ENCODE measurements at regions not wholly inside any gene's neighbourhood (a gene's known extent, or its start where the extent isn't known, plus 50 kb on each side); places are given as distances from the start of the nearest gene placed in this dataset.
A peak's percentile ranks its signal among the peaks of the same experiment; 100 is the strongest.

DNA sequence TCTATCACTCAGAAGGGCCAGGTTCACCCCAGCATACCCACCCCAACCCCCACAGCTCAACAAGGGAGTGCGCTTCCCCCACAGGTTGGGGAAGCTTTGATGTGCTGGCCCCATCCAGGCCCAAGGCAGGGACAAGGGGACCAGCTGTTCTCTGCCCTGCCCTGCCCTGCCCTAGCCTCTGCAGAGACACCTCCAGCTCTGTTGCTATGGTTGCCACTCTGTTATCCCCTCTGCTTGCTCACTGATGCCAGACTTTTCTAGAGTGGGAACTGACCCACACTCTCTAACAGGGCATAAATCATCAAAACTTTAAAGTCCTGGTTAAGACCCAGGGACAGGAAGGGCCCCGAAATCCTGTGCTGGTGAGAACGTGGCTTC lies 50.4 kb upstream of the ENPP7 start:
- Histone ChIP-seq H3K27me3 (peaks cover 77% of the 10 kb centered on the region), H3K36me3 (no peaks in the 10 kb centered on the region), H3K9me3 (replicated peaks) (no peaks in the 10 kb centered on the region), H3K4me3 (no peak overlapping the region), H3K4me1 (no peaks in the 10 kb centered on the region), H3K27ac (no peak overlapping the region)
- DNase-seq, result no peak

DNA sequence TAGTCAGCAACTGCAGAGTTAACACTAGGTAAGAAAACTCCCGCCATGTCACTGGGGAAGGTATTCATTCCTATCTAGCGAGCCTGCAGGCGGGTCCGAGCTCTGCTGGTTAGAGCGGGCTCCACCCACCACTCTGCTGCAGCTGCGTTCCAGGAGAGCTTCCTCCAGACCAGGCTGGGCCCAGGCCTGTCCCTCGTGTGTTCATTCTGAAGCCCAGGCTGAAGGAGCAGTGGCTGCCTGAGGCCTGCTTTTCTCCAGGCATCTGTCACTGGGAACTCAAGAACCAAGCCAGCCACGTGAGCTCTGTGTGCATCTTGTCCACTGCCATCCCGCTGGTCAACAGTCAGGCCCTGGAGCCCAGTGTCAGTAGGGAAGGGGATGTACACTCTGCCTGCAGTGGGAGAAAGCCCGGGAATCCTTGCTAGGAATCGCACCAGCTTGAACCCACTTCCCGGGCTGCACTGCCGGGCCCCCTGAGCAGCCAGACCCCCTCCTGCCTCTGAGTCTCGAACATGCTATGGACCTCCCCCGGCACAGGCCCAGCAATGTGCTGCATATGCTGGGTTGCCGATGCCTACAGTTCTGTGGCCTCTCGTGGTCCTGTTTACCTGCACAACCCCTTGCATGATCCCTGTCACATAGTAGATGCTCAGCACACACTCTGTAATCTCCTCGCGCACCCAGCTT lies 51.0 kb upstream of the ENPP7 start:
- H3K27me3 ChIP-seq, result peaks cover 73% of the 10 kb centered on the region
- no peak overlapping the region for H3K4me3 ChIP-seq
- no peak overlapping the region for H3K27ac ChIP-seq
- DNase-seq, result no peak
- no peaks in the 10 kb centered on the region for H3K4me1 ChIP-seq
- H3K36me3 ChIP-seq, result no peaks in the 10 kb centered on the region
- H3K9me3 ChIP-seq (replicated peaks), result no peaks in the 10 kb centered on the region

DNA sequence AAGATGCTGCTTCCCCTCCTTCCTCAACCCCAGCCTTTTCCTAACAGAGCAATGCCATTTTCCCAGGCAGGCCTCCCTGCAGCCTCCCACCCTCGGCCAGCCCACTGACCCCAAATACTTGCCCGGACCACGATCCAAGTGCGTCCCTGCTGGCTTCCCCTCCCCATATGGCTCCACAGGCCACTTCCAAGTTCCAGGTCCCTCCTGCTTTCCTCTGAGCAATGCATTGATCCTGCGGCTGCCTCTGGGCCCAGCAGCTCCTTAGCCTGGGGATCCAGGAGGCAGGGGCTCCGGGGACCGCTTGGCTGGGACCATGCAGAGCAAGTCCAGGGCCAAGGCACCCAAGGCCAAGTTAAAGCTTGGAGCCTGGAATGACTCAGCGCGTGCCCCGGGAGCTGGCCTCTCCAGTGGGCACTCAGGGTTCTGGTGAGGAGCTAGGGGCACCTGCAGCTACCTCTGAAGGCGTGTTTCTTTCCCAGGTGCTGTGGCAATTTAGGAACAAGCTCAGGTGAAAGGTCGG lies 51.9 kb upstream of the ENPP7 start:
- H3K27me3 ChIP-seq, result peaks cover 67% of the 10 kb centered on the region
- no peaks in the 10 kb centered on the region for H3K9me3 ChIP-seq (replicated peaks)
- no peak overlapping the region for H3K4me3 ChIP-seq
- no peak for DNase-seq
- no peak overlapping the region for H3K27ac ChIP-seq
- H3K36me3 ChIP-seq, result no peaks in the 10 kb centered on the region
- no peaks in the 10 kb centered on the region for H3K4me1 ChIP-seq

GRCh38 chr17:79678091-79678735 lies 52.5 kb upstream of the ENPP7 start:
- Histone ChIP-seq H3K9me3 (replicated peaks) (no peaks in the 10 kb centered on the region; the same call in 1 of the 2 replicates), H3K4me3 (no peak overlapping the region), H3K36me3 (no peaks in the 10 kb centered on the region), H3K27me3 (peaks cover 61% of the 10 kb centered on the region), H3K4me1 (no peaks in the 10 kb centered on the region), H3K27ac (no peak overlapping the region)
- no peak for DNase-seq

DNA sequence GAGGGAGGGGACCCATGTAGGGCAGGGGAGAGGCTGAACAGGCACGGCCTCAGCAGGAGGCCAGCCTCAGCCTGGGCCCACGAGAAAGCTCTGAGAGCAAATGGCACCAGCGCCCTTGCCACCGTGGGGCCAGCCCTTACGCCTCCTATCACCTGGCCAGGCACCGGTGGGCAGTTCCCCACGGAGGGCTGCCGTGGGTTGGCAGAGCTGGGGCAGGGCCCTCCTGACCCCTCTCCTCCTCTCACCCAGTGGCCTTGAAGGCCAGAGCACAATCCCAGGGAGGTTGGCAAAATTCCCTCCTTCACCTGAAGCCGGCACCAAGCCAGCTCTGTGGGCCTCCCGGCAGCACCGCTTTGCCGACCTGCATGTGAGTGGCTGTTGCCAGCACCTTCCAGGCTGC lies 53.1 kb upstream of the ENPP7 start:
- Histone ChIP-seq H3K36me3 (no peaks in the 10 kb centered on the region), H3K9me3 (replicated peaks) (no peaks in the 10 kb centered on the region; the same call in 1 of the 2 replicates), H3K4me1 (no peaks in the 10 kb centered on the region), H3K27me3 (peaks cover 60% of the 10 kb centered on the region), H3K4me3 (no peak overlapping the region), H3K27ac (no peak overlapping the region)
- DNase-seq, result no peak

GRCh38 chr17:79676796-79677195 lies 53.9 kb upstream of the ENPP7 start:
- H3K9me3 ChIP-seq (replicated peaks), result no peaks in the 10 kb centered on the region; the same call in 1 of the 2 replicates
- no peak for DNase-seq
- H3K36me3 ChIP-seq, result no peaks in the 10 kb centered on the region
- no peak overlapping the region for H3K4me3 ChIP-seq
- H3K4me1 ChIP-seq, result no peaks in the 10 kb centered on the region
- peaks cover 51% of the 10 kb centered on the region for H3K27me3 ChIP-seq
- H3K27ac ChIP-seq, result no peak overlapping the region

DNA sequence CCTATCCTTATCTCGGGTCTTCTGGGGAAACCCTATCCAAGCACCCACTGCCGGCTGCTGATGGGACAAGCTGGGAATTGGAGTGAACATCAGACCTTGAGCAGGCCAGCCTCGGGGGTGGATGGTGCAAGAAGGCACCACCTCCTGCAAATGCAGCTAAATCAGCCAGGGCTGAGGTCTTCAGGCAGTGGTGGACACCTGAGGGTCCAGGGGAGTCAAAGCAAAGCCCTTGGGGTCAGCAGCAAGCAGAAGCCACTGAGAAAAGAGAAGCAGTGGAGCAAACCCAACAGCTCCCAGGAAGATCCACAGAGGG lies 55.4 kb upstream of the ENPP7 start:
- Histone ChIP-seq H3K9me3 (replicated peaks) (no peaks in the 10 kb centered on the region; the same call in 1 of the 2 replicates), H3K27me3 (peaks cover 40% of the 10 kb centered on the region), H3K4me3 (no peak overlapping the region), H3K27ac (no peak overlapping the region), H3K36me3 (no peaks in the 10 kb centered on the region), H3K4me1 (no peaks in the 10 kb centered on the region)
- DNase-seq, result no peak

GRCh38 chr17:79674506-79675412 lies 56.0 kb upstream of the ENPP7 start:
- H3K4me1 ChIP-seq, result no peaks in the 10 kb centered on the region
- no peaks in the 10 kb centered on the region; the same call in 1 of the 2 replicates for H3K9me3 ChIP-seq (replicated peaks)
- DNase-seq, result no peak
- no peaks in the 10 kb centered on the region for H3K36me3 ChIP-seq
- H3K27me3 ChIP-seq, result peaks cover 34% of the 10 kb centered on the region
- no peak overlapping the region for H3K27ac ChIP-seq
- H3K4me3 ChIP-seq, result no peak overlapping the region

DNA sequence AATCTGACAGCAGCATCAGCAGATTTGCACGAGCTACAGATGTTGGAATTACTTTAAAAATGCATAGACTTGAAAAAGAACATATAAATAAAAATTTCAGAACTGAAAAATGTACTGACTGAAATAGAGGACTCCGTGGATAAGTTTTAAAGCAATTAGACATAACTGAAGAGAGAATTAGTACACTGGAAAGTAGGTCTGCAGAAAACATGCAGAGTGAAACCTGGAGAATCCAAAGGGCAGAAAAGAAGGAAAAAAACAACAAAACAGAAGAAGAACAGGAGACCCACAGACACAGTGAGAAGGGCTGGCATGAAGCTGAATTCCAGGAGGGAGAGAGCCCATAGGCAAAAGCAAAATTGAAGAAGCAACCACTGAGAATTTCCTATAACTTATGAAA lies 57.2 kb upstream of the ENPP7 start:
- H3K9me3 ChIP-seq (replicated peaks), result no peaks in the 10 kb centered on the region; the same call in 1 of the 2 replicates
- no peaks in the 10 kb centered on the region for H3K4me1 ChIP-seq
- DNase-seq, result no peak
- no peak overlapping the region for H3K4me3 ChIP-seq
- H3K36me3 ChIP-seq, result no peaks in the 10 kb centered on the region
- peaks cover 35% of the 10 kb centered on the region for H3K27me3 ChIP-seq
- H3K27ac ChIP-seq, result no peak overlapping the region

DNA sequence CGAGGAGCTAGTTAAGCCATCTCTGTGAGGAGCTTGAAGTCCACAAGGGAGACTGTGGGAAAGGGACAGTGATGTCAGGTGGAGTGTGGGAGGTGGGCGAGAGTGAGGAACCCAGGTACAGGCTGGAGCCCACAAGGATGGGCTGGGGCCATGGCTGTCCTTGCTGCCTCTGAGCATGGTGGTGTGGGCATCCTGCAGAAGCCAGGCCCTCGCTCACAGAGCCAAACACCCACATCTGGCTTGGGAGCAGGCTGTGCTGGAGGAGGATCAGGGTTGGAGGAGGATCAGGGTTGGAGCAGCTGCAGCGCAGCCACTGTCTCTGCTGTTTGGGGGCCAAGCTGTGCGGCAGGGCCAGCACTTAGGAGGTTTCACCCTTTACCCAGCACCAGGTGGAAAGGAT lies 58.2 kb upstream of the ENPP7 start:
- H3K9me3 ChIP-seq (replicated peaks), result no peaks in the 10 kb centered on the region; the same call in 1 of the 2 replicates
- H3K4me3 ChIP-seq, result no peak overlapping the region
- no peak for DNase-seq
- no peaks in the 10 kb centered on the region for H3K4me1 ChIP-seq
- peaks cover 25% of the 10 kb centered on the region for H3K27me3 ChIP-seq
- H3K36me3 ChIP-seq, result no peaks in the 10 kb centered on the region
- H3K27ac ChIP-seq, result no peak overlapping the region

DNA sequence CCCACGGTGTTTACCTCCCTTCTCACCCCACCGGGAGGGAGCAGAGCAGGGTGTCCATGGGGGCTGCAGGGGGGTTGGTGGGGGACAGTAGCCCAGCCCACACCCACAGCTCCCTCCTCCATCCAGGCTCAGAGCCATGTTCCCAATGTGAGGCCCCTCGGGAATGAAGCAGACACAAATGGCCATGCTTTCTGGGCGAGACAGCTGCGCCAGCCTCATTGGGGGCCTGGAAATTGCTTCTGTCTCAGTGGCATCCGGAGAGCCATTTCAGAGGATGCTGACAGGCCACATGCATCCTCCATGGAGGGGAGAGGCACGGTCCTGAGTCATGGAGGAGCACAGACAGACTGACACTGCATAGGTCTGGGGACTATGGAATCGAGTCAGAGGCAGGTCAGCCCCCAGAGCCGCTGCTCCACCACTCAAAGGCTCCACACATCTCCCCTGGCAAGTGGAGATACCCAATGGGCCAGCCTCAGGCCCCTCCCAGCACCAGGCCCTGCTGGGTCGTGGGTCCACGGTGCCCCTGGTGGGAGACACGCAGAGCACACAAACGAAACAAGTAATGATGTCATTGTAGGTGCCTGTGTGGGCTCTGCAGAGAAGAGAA lies 59.6 kb upstream of the ENPP7 start:
- H3K36me3 ChIP-seq, result no peaks in the 10 kb centered on the region
- no peak overlapping the region for H3K4me3 ChIP-seq
- no peaks in the 10 kb centered on the region for H3K4me1 ChIP-seq
- H3K27me3 ChIP-seq, result peaks cover 15% of the 10 kb centered on the region
- no peak overlapping the region for H3K27ac ChIP-seq
- no peaks in the 10 kb centered on the region; the same call in 1 of the 2 replicates for H3K9me3 ChIP-seq (replicated peaks)
- peak in 1 of 2 experiments; percentile 17 for DNase-seq

GRCh38 chr17:79670537-79671084 lies 59.8 kb upstream of the RBFOX3 start:
- no peak for DNase-seq
- peaks cover 16% of the 10 kb centered on the region for H3K27me3 ChIP-seq
- H3K4me3 ChIP-seq, result no peak overlapping the region
- H3K36me3 ChIP-seq, result no peaks in the 10 kb centered on the region
- H3K27ac ChIP-seq, result no peak overlapping the region
- no peaks in the 10 kb centered on the region; the same call in 1 of the 2 replicates for H3K9me3 ChIP-seq (replicated peaks)
- no peaks in the 10 kb centered on the region for H3K4me1 ChIP-seq

- Histone ChIP-seq H3K4me3 (no peak overlapping the region), H3K27me3 (peaks cover 23% of the 10 kb centered on the region), H3K9me3 (replicated peaks) (no peaks in the 10 kb centered on the region; the same call in 1 of the 2 replicates), H3K36me3 (no peaks in the 10 kb centered on the region), H3K4me1 (no peaks in the 10 kb centered on the region), H3K27ac (no peak overlapping the region)
- DNase-seq, result no peak
Observed at GRCh38 chr17:79669861-79670260, 59.0 kb upstream of the RBFOX3 start.

Data from SJCRH30 (cell line).